Right hindlimb (tissue), 1 donor: ENCODE measurements at regions not wholly inside any gene's neighbourhood (a gene's known extent, or its start where the extent isn't known, plus 50 kb on each side); places are given as distances from the start of the nearest gene placed in this dataset.
A peak's percentile ranks its signal among the peaks of the same experiment; 100 is the strongest.
"Not testable (repeated sequence)": the region's sequence is repeated elsewhere in the genome, so short reads cannot be mapped to it uniquely, and the experiment has no call there.

Source experiments
- DNase-seq: peaks from one replicate; pipeline ENCODE4 v3.0.0-alpha.2; 2018

DNA sequence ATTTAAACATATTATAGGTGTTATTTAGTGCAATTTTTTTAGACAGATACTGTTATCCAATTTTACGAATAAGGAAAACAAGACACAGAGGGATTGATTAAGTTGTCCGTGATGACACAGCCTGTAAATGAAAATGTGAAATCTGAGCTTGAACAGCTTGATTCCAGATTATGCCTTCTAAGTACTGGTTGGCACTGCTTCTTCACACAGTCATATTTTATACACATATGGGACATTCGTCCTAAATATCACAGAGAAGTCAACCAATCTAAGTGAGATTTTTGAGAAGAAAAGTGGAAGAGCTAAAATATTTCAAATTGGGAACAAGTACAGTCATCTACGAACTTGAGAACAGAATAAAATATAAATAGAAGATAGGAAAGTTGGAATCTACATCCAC, 756.3 kb downstream of the BCKDHB start:
- DNase-seq, result no peak

DNA sequence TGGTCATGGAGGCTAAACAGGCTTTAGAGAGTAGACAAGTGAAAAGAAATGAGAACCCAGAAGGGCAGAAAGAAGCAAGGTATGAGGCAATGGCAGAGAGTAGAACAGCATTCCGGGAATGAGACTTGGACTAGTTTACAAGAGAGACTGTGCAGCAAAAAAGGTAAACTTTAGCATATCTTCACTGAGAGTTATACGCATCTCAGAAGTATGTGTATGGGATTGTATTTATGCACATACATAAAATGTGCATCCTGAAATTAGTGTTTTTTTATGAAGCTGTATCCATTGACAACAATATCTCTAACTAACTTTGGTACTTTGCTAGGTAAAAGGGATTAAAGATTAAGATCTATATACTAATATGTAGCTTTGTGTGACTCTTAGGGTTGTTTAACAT, 753.6 kb downstream of the BCKDHB start:
- no peak for DNase-seq

DNA sequence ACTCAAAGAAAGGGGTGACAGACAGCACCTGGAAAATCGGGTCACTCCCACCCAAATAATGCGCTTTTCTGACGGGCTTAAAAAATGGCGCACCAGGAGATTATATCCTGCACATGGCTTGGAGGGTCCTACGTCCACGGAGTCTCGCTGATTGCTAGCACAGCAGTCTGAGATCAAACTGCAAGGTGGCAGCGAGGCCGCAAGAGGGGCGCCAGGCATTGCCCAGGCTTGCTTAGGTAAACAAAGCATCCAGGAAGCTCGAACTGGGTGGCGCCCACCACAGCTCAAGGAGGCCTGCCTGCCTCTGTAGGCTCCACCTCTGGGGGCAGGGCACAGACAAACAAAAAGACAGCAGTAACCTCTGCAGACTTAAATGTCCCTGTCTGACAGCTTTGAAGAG, 741.5 kb downstream of the BCKDHB start:
- not testable (repeated sequence) for DNase-seq

DNA sequence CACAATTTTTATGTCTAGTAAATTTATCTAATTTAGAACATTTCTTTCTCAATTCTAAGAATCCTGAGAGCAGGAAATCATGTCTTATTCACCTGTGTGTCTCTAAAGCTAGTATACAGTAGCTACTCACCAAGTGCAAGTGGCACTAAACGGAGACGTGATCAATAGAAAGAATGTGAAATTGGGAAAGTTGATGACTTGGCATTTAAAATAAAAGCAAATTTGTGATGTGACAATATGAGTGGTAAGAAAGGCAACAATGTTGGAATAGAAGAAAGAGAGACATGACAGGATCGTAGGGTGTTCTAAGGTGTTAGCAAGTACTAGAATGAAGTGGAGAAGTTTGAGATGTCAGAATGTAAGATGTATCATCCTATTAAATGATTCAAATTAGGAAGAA, 725.9 kb downstream of the BCKDHB start:
- no peak for DNase-seq

DNA sequence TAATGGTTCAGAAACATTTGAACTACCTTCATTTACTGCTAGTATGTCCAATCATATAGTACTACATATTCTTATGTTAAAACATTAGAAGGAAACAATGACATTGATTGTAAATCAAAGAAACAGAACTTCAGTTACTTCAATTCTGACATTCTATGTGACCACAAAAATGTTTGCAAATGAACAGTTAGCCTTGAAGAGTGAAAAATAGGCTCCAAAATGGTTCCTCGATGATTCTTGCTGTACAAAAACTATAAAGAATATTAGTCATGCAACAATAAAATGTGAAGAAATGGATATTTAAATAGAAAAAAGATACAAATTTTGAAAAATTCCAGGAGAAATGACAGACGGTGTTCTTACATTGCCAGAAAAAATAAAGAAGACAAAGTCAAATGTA, 686.9 kb downstream of the BCKDHB start:
- no peak for DNase-seq

DNA sequence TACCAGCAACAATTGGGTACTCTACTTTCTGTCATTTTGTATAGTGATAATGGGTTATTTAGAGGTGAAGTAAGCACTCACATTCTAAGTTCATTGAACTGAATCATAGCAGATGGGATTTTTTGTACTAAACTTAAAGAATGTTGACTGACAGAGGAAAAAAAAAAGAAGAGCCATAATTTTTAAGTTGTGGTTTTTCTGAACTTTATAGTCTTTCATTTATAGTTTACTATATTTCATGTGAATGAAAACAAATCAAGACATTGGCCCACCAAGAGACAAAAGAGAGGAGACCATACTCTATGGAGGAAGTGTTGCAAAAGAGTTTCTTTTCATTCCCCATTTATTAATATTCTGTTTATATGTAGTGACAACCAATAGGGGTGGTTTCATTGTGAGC, 685.7 kb downstream of the BCKDHB start:
- no peak for DNase-seq

DNA sequence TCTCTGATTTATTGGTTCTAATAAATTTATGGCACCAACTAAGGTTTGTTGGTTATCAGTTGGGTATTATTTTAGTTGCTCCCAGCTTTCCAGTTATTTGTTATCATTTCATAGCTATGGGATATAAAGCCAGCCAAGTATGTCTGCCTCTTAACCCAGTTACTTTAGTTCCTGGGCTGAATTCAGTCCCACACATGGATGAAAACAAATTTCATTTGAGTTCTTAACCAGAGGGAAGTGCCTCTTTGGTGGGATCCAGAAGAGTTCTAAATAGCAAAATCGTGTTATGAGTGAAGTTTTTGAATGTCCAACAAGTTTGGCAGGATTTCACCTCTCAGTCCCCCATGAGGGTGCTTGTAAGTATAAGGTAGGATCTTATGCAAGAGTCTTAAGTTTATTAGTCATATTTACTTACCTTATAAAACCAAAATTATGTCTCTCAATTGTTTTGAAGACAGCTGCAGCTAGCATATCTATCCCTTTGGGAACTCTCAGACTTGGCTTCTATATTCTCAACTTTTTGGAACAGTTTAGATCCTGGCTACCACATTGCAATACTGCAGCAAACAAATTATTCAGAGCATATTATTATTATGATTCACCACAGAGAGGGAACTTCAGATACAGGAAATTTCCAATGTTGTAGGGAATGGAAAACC, 683.6 kb downstream of the BCKDHB start:
- DNase-seq, result peak; percentile 32

DNA sequence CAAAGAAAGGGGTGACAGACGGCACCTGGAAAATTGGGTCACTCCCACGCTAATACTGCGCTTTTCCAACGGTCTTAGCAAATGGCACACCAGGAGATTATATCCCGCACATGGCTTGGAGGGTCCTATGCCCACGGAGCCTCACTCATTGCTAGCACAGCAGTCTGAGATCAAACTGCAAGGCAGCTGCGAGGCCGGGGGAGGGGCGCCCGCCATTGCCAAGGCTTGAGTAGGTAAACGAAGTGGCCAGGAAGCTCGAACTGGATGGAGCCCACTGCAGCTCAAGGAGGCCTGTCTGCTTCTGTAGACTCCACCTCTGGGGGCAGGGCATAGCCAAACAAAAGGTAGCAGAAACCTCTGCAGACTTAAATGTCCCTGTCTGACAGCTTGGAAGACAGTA, 676.8 kb downstream of the BCKDHB start:
- not testable (repeated sequence) for DNase-seq

DNA sequence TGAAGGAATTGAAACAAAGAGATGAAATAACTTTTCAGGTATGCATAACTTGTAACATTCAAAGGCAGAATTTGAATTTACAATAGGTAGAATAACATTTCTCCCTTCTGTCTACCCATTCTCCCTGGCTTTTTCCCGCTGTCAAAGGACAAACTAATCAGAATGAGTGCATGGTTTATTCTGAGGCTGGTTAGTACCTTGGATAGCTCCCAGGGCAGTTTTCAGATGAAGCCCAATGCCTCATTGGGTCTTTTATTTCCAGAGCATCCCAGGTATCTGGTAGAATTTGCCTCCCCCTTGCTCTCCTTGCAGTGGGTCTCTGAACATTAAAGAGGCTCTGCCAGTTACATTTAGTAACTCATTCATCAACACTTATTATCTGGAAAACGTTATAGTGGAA, 665.5 kb downstream of the BCKDHB start:
- peak; percentile 31 for DNase-seq

DNA sequence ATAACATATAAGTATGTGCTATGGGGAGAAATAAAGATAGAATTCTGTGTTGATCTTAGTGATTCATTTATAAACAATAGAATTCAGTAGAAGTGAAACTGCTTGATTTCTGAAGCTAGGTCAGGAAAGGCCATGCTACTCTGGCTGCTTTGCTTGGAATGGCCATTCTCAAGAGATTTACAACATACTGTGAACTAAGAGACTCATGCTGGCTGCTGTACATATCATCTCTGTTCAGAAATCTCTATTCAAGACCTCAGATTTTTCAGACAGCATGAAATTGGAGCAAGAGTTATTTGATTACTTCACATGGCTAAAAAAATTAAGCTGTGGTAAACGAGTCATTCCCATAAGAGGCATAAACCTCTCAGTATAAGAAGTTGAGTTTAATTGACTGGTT, 662.6 kb downstream of the BCKDHB start:
- no peak for DNase-seq

DNA sequence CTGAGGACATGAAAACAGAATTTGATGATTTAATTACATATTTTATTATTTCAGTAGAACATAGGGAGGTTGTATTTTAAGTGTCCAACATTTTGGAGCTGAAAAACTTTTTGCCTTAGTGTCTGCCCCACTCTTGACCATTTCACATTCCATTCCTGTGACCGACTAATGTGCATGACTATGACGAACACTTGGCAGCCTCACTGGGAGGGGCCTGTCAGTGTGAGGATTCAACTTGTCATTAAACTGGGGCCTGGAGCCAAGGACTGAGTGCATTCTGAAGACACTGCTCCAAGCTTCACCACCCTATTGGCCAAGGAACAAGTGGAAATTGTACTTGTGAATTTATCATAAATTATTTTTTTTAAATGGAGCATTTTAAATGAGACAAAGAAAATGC, 661.3 kb downstream of the BCKDHB start:
- peak; percentile 72 for DNase-seq

DNA sequence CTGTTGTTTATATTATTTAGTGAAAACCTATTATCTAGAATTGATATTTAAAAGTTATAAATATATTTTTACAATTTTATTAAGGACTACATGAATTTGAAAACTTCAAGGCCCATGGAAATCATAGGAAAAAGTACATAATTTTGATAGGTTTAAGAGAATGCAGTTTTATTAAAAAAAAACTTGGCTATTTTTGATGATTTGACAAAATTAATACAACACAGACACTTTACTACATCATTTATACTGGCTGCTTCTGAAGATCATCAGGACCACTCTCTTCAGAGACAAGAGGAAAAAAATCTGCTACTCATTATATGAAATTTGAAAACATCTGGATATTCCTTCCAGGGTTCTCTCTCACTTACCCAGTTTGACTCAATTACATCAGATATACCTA, 637.7 kb downstream of the BCKDHB start:
- no peak for DNase-seq

DNA sequence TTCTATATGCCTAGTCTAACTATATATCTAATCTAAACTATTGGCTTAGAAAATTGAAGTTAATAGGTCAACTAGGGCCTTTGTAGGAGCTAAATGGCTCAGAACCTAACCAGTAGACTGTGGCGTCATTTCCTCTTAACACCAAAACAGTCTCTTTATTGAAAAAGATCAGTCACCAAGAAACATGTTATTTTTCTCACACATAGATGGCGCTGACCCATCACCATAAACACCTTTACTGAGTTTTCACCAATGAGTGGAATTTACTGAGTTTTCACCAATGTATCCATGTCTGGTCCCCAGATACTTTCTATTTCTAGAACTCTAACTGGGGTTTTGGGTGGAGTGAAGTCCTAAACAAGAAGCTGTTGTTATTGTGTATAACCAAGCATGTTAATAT, 636.0 kb downstream of the BCKDHB start:
- DNase-seq, result no peak

DNA sequence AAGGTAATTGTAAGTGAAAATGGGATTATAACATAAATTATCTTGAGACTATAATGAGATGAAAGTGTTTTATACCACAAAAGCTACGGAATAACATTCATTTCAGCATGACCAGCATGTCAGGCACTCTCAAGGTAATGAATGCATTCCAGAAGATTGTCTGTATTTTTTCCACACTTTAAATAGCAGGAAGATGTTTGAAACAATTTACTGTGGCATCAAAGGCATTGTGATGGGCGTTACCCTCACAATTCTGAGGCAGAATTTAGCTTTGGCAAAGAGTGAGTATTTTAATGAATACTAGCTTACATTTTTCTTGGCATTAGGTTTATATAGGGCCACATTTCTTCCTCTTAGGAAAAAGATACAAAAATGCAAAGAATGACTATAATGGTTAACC, 627.2 kb downstream of the BCKDHB start:
- no peak for DNase-seq

DNA sequence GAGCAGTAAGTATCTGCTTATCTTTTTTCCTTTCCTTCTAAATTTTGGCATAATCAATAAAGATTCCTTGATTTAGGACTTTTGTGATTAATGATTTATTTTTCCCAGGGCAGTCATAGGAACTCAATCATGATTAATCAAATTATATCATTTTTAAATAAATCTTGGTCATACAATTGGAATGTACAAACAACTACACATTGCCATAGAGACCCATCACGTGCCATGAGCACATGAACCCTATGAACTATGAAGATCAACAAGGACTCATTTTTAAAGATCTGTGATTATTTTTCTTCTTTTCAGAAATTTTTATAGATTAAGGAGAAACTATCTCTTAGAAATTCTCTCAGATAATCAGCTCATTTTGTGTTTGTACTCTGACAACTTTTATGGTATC, 622.4 kb downstream of the BCKDHB start:
- no peak for DNase-seq

DNA sequence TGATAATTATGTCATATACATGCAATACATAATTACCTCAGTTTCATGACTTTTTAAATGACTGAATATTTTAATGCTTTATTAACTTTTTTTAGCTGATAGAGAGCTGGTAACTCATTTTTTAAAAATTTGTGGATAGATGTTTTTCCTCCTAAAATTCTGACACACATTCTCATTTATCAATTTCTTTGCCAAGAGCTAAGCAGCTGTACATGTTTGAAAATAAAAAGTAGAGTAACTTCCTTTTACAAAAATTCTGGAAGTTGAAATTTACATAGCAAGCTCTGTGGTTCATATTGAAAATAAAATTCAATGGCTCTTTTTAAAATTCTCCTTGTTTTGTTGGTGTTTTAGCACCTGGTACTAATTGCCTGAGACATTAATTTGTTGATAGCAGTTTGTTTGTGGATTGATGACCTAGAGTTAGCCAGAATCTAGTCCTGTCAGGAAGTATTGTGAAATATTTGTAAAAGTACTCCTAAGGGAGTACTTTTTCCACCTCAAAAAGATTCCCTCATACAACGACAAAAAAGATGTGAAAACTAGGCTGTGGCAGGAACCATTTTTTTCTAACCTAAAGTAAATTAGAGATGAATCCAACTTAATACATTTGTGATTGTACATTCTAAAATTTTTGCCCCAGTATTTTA, 621.8 kb downstream of the BCKDHB start:
- no peak for DNase-seq

DNA sequence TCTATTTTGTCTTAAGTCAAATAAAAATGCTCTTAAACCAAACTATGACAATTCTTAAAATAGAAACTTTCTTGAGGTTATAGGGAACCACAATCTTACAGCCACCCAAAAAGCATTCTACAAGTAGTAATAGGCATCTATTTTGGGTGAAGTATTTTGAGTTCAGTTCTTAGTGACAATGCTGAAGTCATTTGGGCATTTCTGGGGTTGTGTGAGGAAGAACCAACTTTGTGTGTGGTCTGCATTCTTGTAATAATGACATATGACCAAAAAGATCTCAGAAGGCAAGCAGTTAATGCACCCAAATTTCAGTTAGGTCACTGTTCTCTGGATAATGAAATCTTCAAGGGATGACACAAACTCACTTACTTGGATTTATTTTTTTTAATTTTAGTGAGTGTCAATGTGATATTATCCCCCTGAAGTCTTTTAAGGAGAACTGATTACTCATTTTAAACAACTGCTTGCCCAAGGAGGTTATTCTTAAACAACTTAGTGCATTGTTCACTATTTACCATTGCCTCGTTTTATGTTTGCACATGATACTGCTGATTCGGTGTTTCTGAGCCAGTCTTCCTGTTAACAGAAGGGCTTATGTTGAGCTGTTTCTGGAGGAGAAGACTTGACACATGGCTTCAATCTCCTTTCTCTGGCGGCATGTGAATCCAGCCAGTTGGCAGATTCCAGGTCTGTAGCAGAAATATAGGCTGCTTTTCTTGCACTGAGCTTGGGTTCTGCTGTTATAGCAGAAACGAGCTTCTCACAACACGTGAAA, 618.9 kb downstream of the BCKDHB start:
- DNase-seq, result no peak

DNA sequence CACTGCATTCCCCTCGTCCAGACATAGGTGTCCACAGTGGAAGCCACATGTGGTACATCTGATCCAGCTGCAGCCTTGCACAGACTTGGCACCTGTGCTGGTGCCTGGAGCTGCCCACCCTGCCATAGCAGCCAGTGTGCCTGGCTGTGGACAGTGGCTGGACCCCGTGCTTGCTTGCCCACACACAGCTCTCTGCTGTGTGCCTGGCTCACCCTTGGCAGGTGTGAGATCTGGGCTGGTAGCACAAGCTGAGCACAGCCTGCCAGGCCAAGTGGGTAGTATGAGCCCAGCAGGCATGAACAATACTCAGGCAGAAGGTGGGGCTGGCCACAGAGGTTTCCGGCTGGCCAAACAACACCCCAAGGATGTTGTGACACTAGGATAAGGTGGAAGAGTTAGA, 614.4 kb downstream of the BCKDHB start:
- DNase-seq, result no peak

DNA sequence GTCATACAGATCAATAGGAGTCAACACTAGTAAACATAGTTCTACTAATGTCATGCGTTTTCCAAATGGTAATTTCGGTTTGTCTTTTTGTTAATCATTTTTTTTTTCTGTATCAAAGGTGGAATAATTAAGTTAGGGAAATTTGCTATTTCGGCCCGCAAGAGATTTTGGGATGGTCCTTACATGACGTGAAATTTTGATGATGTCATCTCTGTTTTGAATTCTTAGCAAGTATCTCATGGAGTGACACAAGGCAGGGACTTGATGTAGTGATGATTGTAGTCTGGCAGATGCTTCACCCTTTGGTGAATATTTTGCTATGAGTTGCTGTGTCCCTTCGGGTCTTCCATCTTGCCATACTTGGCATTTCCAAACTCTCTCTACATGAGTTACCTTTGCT, 608.0 kb downstream of the BCKDHB start:
- DNase-seq, result no peak

DNA sequence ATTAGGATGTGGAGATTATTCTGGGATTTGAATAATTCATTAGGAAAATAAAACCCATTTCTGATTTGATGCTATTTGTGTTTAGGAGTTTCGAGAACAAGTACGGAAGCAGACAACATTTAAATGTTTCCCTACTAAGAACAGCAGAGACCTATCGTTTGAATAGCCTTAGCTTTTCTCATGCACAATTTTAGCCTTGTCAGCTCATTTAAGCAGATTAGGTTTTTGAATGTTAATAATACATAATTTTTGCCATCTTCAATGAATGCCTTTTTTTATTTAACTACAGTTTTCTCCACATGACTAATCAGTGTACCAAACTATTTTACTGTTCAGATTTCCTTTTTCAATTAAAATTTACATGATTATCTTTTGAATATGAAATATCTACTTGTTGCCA, 592.0 kb downstream of the BCKDHB start:
- no peak for DNase-seq

DNA sequence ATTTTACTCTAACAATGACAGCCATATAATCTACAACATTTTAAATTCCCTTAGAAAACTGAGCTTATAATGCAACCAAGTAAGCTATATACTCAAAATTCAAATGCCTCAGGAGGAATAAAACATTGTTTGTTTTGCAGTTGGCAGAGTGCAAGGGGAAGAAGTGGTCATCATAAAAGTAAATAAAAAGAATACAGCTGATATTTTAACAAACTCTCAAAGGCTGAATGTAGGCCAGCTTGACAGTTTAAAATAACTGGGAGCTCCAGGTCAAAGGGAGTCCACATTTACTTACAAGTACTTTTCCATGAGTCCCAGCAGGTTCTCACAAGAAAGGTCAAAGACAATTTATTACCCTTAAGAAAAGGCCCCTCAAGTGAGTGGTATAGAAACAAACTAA, 589.8 kb downstream of the BCKDHB start:
- no peak for DNase-seq

DNA sequence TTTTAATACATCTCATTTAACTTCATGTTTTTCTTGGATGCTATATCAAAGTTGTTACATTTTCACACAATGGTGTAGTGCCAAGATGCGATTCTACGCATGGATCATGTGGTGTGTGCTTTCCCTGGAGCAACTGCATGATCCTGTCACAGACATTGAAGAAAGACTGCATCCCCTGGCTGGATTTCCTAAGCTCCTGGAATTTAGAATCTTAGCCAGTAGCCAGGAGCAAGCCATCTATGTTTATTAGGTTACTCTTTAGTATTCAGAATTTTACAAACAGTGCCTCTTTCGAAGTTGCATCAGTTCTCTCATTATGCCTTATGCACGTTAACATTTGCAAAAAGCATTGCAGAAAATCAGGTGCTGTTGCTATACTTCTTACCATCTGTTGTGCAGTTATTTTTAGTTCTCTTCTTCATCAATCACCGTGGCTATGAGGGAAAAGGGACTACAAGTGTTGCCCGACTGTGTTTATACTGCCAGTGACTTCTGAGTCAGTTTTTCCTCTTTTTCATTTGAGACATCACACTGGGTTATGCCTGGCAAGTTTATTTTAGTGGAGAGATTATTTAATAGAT, 584.2 kb downstream of the BCKDHB start:
- DNase-seq, result peak; percentile 43

DNA sequence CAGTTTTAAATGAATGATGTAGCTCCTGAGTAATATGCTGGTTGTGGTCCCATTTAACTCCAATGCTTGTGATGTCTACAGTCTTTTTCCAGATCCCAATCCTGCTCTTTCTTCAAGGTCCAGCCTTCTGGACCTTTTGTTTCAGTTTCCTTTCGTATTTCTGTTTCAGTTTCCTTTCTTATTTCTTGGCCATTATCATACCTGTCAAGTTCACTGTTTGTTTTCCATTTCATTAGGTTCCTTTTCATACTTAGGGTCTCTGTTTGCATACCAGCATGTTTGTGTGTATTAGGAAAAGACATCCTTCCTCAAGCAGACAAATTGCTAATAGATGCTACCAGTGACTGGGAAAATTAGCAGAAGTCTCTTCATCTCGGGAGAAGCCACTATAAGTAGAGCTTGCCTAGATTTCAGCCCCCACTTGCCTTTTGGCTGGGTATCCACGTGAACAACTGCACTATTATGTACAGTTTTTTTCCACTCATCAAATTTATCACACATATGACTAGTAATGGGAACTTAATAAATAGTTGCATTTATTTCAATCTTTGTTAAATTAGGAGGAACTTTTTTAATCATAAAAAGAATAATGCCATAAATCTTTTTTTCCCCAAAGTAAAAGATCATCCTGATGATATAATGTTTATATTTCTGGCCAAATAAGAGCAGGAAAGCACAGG, 583.4 kb downstream of the BCKDHB start:
- no peak for DNase-seq
